Tibial artery (tissue), 4 donors: ENCODE measurements at regions not wholly inside any gene's neighbourhood (a gene's known extent, or its start where the extent isn't known, plus 50 kb on each side); places are given as distances from the start of the nearest gene placed in this dataset.

ENCODE experiments used
- DNase-seq, 2 donors: peaks; one replicate each; pipeline ENCODE4 v3.0.0-alpha.2; 2019
- H3K27ac ChIP-seq, 2 donors: fragments of 200-600 bp; sonication (generic) in 1 of 2; 1 replicate in 1 of 2; 2 replicates in 1 of 2; pipeline ENCODE4 v1.5.1; 2018 to 2019; ENCODE audit warnings: mild to moderate bottlenecking in 1 of 2
- H3K27me3 ChIP-seq, 2 donors: fragments of 200-600 bp; sonication (generic) in 1 of 2; one replicate each; pipeline versions ENCODE4 v1.5.1 to v1.6.0; 2016 to 2019
- H3K36me3 ChIP-seq, 3 donors: fragments of 200-600 bp; sonication (generic) in 2 of 3; one replicate each; pipeline ENCODE4 v1.5.1; 2016 to 2019; ENCODE audit warnings: mild to moderate bottlenecking in 2 of 3
- H3K4me1 ChIP-seq, 4 donors: fragments of 200-600 bp; sonication (generic) in 2 of 4; 1 replicate in 3 of 4; 2 replicates in 1 of 4; pipeline ENCODE4 v1.5.1; 2016 to 2019
- H3K4me3 ChIP-seq, 2 donors: fragments of 200-600 bp; sonication (generic) in 1 of 2; 1 replicate in 1 of 2; 2 replicates in 1 of 2; pipeline ENCODE4 v1.5.1; 2018 to 2019; ENCODE audit warnings: mild to moderate bottlenecking in 2 of 2
- H3K9me3 ChIP-seq, 3 donors: fragments of 200-600 bp; sonication (generic) in 1 of 3; one replicate each; pipeline ENCODE4 v1.5.1; 2016 to 2019
- CTCF ChIP-seq, 2 experiments: fragments of 200-600 bp in 1 of 2; fragments of 450-650 bp in 1 of 2; IDR thresholded peaks; one replicate each; pipeline ENCODE4 v1.5.1; 2017 to 2019; ENCODE audit warnings: antibody characterized with exemption in 2 of 2, mild to moderate bottlenecking in 1 of 2, moderate library complexity in 1 of 2
- intact Hi-C: fragments of 100-400 bp; cut with DNase I; formaldehyde crosslinking; loops from one replicate; pipeline ENCODE4 v1.15.0; 2023; ENCODE audit warnings: low total_unique reads

- no peak overlapping the region for H3K27ac ChIP-seq
- intact Hi-C loops = no loop called here
- no peak for TF ChIP-seq CTCF (IDR thresholded peaks at IDR 0.05)
- no peaks in the 10 kb centered on the region for H3K27me3 ChIP-seq
- H3K9me3 ChIP-seq = no peaks in the 10 kb centered on the region
- no peak overlapping the region for H3K4me3 ChIP-seq
- no peak for DNase-seq
- no peaks in the 10 kb centered on the region for H3K4me1 ChIP-seq
- no peaks in the 10 kb centered on the region for H3K36me3 ChIP-seq
Measured at GRCh38 chr4:110309675-110310074, 111.3 kb upstream of the ELOVL6 start.

- no peak overlapping the region for H3K27ac ChIP-seq
- H3K36me3 ChIP-seq = no peaks in the 10 kb centered on the region
- TF ChIP-seq CTCF (IDR thresholded peaks at IDR 0.05) = no peak
- intact Hi-C loops = no loop called here
- H3K27me3 ChIP-seq = no peaks in the 10 kb centered on the region
- no peaks in the 10 kb centered on the region for H3K4me1 ChIP-seq
- H3K9me3 ChIP-seq = no peaks in the 10 kb centered on the region
- H3K4me3 ChIP-seq = no peak overlapping the region
- DNase-seq = no peak
Measured at GRCh38 chr4:110306303-110306702, 107.9 kb upstream of the ELOVL6 start.

- Histone ChIP-seq H3K4me1 (no peaks in the 10 kb centered on the region), H3K27me3 (no peaks in the 10 kb centered on the region), H3K36me3 (no peaks in the 10 kb centered on the region), H3K4me3 (no peak overlapping the region), H3K9me3 (no peaks in the 10 kb centered on the region), H3K27ac (no peak overlapping the region)
- no peak for DNase-seq
- intact Hi-C loops = no loop called here
- TF ChIP-seq CTCF (IDR thresholded peaks at IDR 0.05) = no peak
Measured at GRCh38 chr4:110305455-110305854, 107.0 kb upstream of the ELOVL6 start.

GRCh38 chr4:110296892-110297291, 98.5 kb upstream of the ELOVL6 start:
- H3K9me3 ChIP-seq = no peaks in the 10 kb centered on the region
- no peaks in the 10 kb centered on the region for H3K4me1 ChIP-seq
- intact Hi-C loops = no loop called here
- no peaks in the 10 kb centered on the region for H3K27me3 ChIP-seq
- DNase-seq = no peak
- H3K27ac ChIP-seq = no peak overlapping the region
- no peaks in the 10 kb centered on the region for H3K36me3 ChIP-seq
- TF ChIP-seq CTCF (IDR thresholded peaks at IDR 0.05) = no peak
- H3K4me3 ChIP-seq = no peak overlapping the region

- Histone ChIP-seq H3K27ac (no peak overlapping the region), H3K4me3 (no peak overlapping the region), H3K4me1 (no peaks in the 10 kb centered on the region), H3K9me3 (no peaks in the 10 kb centered on the region), H3K36me3 (no peaks in the 10 kb centered on the region), H3K27me3 (no peaks in the 10 kb centered on the region)
- TF ChIP-seq CTCF (IDR thresholded peaks at IDR 0.05) = no peak
- DNase-seq = no peak
- intact Hi-C loops = no loop called here
Measured at GRCh38 chr4:110294165-110294564, 95.8 kb upstream of the ELOVL6 start.
